Panc1 (cell line): ENCODE measurements at regions not wholly inside any gene's neighbourhood (a gene's known extent, or its start where the extent isn't known, plus 50 kb on each side); places are given as distances from the start of the nearest gene placed in this dataset.

Source experiments
- ATAC-seq: fragments of 200-7000 bp; cut with Tn5 transposase; 2 replicates; pipeline ENCODE4 v1.9.1; 2020; ENCODE audit warnings: mild to moderate bottlenecking, moderate library complexity
- BruUV-seq: library from RNA; stranded (reverse); fragments of 400-500 nt; replicated peaks from 2 replicates; lab custom pipeline; 2021; lab: Mats Ljungman, UMichigan
- CTCF ChIA-PET: fragments of 300-600 bp; sonication (Branson Sonifier 250); formaldehyde crosslinking; loops from one replicate; lab custom pipeline; 2022; ENCODE audit warnings: antibody characterized with exemption; lab: Charles Lee
- POLR2A ChIA-PET: fragments of 300-600 bp; sonication (Branson Sonifier 250); formaldehyde crosslinking; loops from one replicate; lab custom pipeline; 2022; ENCODE audit warnings: antibody characterized with exemption; lab: Charles Lee
- DNase-seq: peaks from one replicate; pipeline ENCODE4 v3.0.0-alpha.2; 2010; ENCODE audit warnings: low read depth, low spot score
- H3K27ac ChIP-seq: 2 replicates; pipeline ENCODE4 v1.5.1; 2011; ENCODE audit warnings: mild to moderate bottlenecking, low read length, inconsistent platforms
- H3K27me3 ChIP-seq: fragments of 200-500 bp; sonication (Bioruptor generic); 2 replicates; pipeline ENCODE4 v1.6.0; 2014; ENCODE audit warnings: low read length, inconsistent platforms; ENCODE audit not compliant: control insufficient read depth, insufficient read depth
- H3K36me3 ChIP-seq: fragments of 200-500 bp; sonication (Bioruptor generic); 2 replicates; pipeline ENCODE4 v1.5.1; 2014; ENCODE audit warnings: inconsistent platforms, mild to moderate bottlenecking, low read length, moderate library complexity; ENCODE audit not compliant: control insufficient read depth, insufficient read depth
- H3K4me1 ChIP-seq: 2 replicates; pipeline ENCODE4 v1.5.1; 2011; ENCODE audit warnings: inconsistent platforms, mild to moderate bottlenecking, low read length, moderate library complexity; ENCODE audit not compliant: control insufficient read depth, insufficient read depth
- H3K4me3 ChIP-seq, 2 experiments: 2 replicates each; pipeline ENCODE4 v1.5.1; 2011 to 2012; ENCODE audit warnings: low read depth in 2 of 2, low read length in 2 of 2, mild to moderate bottlenecking in 2 of 2, inconsistent platforms in 1 of 2, moderate library complexity in 1 of 2
- H3K9me3 ChIP-seq: fragments of 200-500 bp; sonication (Bioruptor generic); 2 replicates; pipeline ENCODE4 v1.5.1; 2014; ENCODE audit warnings: low read depth, mild to moderate bottlenecking, inconsistent platforms, low read length, moderate library complexity; ENCODE audit not compliant: control insufficient read depth, insufficient read depth
- CTCF ChIP-seq: fragments of 450-650 bp; IDR thresholded peaks from 2 replicates; pipeline ENCODE4 v1.5.1; 2017; ENCODE audit warnings: mild to moderate bottlenecking
- POLR2AphosphoS5 ChIP-seq: IDR thresholded peaks from 2 replicates; pipeline ENCODE4 v1.6.1; 2012; ENCODE audit warnings: mild to moderate bottlenecking, low read depth, low read length, moderate library complexity
- REST ChIP-seq, 2 experiments: IDR thresholded peaks; 2 replicates each; pipeline ENCODE4 v1.6.1; 2011 to 2012; ENCODE audit warnings: low read depth in 2 of 2, control low read depth in 1 of 2, low read length in 1 of 2, mild to moderate bottlenecking in 1 of 2, moderate library complexity in 1 of 2; ENCODE audit not compliant: insufficient read depth in 1 of 2
- SIN3A ChIP-seq: IDR thresholded peaks from 2 replicates; pipeline ENCODE4 v1.6.1; 2012; ENCODE audit warnings: low read depth, mild to moderate bottlenecking, low read length, moderate library complexity, borderline replicate concordance; ENCODE audit not compliant: insufficient read depth
- TCF7L2 ChIP-seq: IDR thresholded peaks from 2 replicates; pipeline ENCODE4 v1.6.1; 2011; ENCODE audit warnings: mild to moderate bottlenecking, low read depth, low read length, inconsistent platforms
- in situ Hi-C: cut with HindIII; loops from 2 replicates; pipeline ENCODE4 v1.10.0; 2016; ENCODE audit warnings: low sequenced_read_pairs, low pct_unique_long_range_greater_than_20kb
- intact Hi-C: fragments of 100-400 bp; cut with micrococcal nuclease; formaldehyde crosslinking; loops from one replicate; pipeline ENCODE4 v1.10.0; 2022; ENCODE audit not compliant: unreplicated experiment

GRCh38 chr13:107141767-107142166 lies 573.8 kb upstream of the ARGLU1 start:
- POLR2A ChIA-PET = no interaction called here
- TF ChIP-seq CTCF = no peak
- TF ChIP-seq TCF7L2 = no peak
- no peak for TF ChIP-seq POLR2AphosphoS5
- no peak for TF ChIP-seq SIN3A
- TF ChIP-seq REST (IDR thresholded peaks at IDR 0.05; ENCODE audit: insufficient read depth in 1 of 2, low read depth in 2 of 2, low read length in 1 of 2) = no peak
- CTCF ChIA-PET = no interaction called here
- no peak for ATAC-seq
- no peaks in the 10 kb centered on the region for H3K4me1 ChIP-seq
- BruUV-seq = no TSS peak
- no peaks in the 10 kb centered on the region for H3K9me3 ChIP-seq
- intact Hi-C loops = no loop called here
- no peaks in the 10 kb centered on the region for H3K36me3 ChIP-seq
- H3K27me3 ChIP-seq = no peaks in the 10 kb centered on the region
- no peak overlapping the region for H3K27ac ChIP-seq
- H3K4me3 ChIP-seq = no peak overlapping the region
- in situ Hi-C loops = no loop called here
- no peak for DNase-seq

GRCh38 chr13:107139006-107139405 lies 571.1 kb upstream of the ARGLU1 start:
- POLR2A ChIA-PET = no interaction called here
- ATAC-seq (no peak), DNase-seq (no peak)
- no peak overlapping the region for H3K27ac ChIP-seq
- CTCF ChIA-PET = no interaction called here
- TF ChIP-seq REST (IDR thresholded peaks at IDR 0.05; ENCODE audit: insufficient read depth in 1 of 2, low read depth in 2 of 2, low read length in 1 of 2) = no peak
- no peak for TF ChIP-seq TCF7L2
- TF ChIP-seq SIN3A = no peak
- TF ChIP-seq CTCF = no peak
- no peak for TF ChIP-seq POLR2AphosphoS5
- H3K4me1 ChIP-seq = no peaks in the 10 kb centered on the region
- in situ Hi-C loops = no loop called here
- no peaks in the 10 kb centered on the region for H3K36me3 ChIP-seq
- H3K9me3 ChIP-seq = no peaks in the 10 kb centered on the region
- no TSS peak for BruUV-seq
- no peak overlapping the region for H3K4me3 ChIP-seq
- intact Hi-C loops = no loop called here
- H3K27me3 ChIP-seq = no peaks in the 10 kb centered on the region
